GDM1 (cell line): ENCODE measurements at regions not wholly inside any gene's neighbourhood (a gene's known extent, or its start where the extent isn't known, plus 50 kb on each side); places are given as distances from the start of the nearest gene placed in this dataset.
"Not testable (repeated sequence)": the region's sequence is repeated elsewhere in the genome, so short reads cannot be mapped to it uniquely, and the experiment has no call there.

Experiments
- DNase-seq: peaks from one replicate; lab custom pipeline; 2025; lab: John Stamatoyannopoulos, UW

DNA sequence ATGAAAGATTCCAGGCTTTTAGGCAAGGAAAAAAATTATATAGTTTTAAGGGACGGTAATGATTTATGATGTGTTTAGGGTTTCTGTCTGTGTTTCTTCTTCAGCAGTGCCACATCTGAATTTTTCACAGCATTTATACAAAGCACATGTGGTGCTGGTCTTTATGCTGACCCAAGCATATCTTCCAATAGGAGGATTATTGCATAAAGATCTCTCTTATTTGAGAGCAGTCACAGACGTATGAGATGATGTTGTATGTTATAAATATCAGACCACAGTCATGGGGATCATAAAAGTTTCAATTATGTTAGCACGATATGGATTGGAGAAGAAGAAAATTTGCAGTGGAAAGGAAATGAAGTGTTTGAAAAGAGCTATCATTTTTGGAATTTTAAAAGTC is 150.9 kb downstream of the RASEF start:
- no peak for DNase-seq

DNA sequence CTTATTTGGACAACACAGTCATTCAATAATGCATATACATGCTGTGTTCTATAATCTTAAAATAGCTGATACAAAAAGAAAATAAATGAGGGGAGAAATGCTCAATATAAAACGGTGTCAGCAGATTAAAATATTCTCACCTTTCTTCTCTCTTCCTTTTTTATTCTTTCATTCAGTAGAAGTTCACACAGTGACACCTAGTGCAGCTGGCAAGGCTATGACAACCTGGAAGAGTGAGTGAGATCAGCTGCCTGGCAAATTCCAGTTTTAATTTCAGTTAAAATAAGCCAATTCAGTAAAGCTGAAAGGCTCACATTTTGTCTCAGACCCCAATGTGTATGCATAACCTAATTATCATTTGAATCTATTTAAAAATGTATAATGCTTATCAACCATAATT is 150.3 kb downstream of the RASEF start:
- no peak for DNase-seq

DNA sequence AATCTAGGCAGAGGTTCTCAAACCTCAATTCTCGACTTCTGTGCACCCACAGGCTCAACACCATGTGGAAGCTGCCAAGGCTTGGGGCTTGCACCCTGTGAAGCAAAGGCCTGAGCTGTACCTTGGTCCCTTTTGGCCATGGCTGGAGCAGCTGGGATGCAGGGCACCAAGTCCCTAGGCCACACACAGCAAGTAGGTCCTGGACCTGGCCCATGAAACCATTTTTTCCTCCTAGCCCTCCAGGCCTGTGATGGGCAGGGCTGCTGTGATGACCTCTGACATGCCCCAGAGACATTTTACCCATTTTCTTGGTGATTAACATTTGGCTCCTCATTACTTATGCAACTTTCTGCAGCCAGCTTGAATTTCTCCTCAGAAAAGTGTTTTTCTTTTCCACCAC is 146.7 kb downstream of the RASEF start:
- not testable (repeated sequence) for DNase-seq

DNA sequence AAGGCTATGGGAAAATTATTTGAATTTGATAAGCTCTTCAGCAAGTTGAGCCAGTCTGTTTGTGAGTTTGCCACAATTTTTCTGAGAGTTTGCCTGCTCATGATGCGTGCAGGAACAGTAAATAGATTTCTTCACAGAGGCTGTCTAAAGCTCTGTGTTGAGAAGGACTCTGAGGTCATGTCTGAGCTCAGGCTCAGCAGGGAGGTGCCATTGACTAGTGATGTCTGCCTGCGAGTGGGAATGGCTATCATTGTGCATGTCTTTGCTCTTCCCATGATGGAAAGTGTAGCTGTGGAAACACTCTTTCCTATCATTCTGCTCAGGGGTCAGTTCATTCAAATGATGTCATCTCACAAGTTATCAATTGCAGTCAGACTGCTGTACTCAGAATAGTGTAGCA is 142.8 kb downstream of the RASEF start:
- DNase-seq: no peak

DNA sequence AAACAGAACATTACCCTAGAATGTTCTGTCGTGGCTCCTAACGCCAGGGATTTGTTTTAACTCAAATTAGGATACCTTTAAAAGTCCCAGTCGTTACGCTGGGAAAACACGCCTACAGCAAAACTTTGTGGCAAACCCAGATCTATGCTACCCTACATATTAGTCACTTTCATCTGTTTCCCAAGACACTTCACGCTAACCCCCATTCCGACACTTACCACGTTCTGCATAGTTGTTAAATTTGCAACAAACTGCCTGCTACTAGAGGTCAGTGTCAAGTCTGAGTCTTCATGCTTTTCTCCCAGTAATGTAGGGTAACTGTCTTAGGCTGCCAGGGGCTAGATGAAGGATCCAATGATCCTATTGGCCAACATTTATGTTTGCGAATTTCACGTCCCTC is 140.3 kb downstream of the RASEF start:
- no peak for DNase-seq

DNA sequence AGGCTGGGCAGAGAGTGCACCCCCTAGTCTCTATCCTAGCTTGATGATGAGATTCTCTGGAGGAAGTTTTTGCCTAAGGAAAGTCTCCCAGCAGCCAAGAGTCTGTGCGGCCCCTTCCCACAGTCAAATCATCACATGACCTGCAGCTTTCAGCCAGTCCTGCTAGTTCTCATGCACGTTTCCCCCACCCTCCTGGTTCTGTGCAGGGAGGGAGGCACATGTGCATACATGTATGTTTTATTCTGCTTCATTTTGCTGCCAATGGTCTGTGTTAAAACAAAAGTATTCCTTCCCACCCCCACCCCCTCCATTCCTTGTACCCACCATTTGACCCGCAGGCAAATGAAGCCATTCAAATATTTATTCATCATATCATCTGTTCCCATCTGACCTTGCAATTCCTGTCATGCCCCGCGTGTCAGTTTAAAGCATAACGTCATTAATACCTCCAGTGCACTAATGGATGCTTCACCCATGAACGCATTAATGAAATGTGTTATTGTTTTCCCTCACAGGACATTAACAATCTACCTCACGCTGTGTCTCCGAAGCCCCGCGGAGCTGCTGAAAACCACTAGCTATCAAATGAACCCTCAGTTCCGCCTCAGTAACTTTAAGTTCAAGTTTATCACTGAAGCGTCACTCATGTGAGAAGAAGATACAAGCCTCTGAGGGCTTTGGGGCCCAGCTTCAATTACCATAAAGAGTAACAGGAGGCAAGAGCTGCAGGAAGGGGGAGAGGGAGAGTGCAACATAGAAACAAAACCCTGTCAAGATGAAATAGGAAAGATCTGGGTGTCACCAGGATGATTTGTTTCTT is 139.6 kb downstream of the RASEF start:
- DNase-seq: no peak

DNA sequence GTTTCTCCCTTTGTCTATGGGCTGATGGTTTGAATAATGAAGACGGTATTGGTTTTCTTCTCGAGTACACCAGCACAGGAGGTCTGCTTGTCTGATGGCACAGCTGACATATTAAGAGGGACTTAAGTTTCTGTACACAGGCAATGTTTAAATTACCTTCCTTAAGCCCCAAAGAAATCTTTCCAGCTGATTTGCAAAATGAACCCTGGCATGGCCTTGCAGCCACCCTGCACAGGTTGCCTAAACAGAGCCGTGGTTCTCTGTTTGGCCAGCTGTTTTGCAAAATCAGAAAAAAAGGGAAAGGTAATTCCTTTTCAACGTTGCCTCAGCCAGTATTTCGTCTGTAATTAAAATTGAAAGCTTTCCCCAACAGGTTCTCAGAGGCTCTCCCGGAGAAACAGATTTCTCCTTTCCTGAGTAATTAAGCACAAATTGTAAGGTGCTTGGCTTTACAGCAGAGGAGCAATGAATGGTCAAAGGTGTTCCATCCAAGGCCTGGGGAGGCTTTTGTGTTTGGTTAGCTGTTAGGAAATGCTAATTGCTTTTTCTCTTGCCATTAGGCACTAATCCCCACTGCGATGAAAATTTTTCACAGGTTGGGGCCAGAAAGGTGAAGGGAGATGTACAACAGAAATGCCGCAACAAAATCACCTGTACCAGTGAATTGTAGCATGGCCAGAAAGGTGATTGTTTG is 138.9 kb downstream of the RASEF start:
- DNase-seq: no peak
